Glutamatergic neuron (in vitro differentiated cells): ENCODE measurements at regions not wholly inside any gene's neighbourhood (a gene's known extent, or its start where the extent isn't known, plus 50 kb on each side); places are given as distances from the start of the nearest gene placed in this dataset.

Source experiments
- DNase-seq: peaks from one replicate; pipeline ENCODE4 v3.0.0; 2022
- H3K27ac Mint-ChIP-seq: one replicate; pipeline ENCODE4 v1.8.0; 2020; ENCODE audit warnings: mild to moderate bottlenecking, mixed read lengths, inconsistent platforms; ENCODE audit not compliant: unreplicated experiment
- H3K27me3 Mint-ChIP-seq: one replicate; pipeline ENCODE4 v1.8.0; 2020; ENCODE audit warnings: mild to moderate bottlenecking, moderate library complexity, mixed read lengths, inconsistent platforms; ENCODE audit not compliant: unreplicated experiment
- H3K36me3 Mint-ChIP-seq: one replicate; pipeline ENCODE4 v1.8.0; 2020; ENCODE audit warnings: mild to moderate bottlenecking, mixed read lengths, inconsistent platforms; ENCODE audit not compliant: unreplicated experiment
- H3K4me1 Mint-ChIP-seq: one replicate; pipeline ENCODE4 v1.8.0; 2020; ENCODE audit warnings: mild to moderate bottlenecking, low read depth, mixed read lengths, inconsistent platforms; ENCODE audit not compliant: unreplicated experiment
- H3K4me3 Mint-ChIP-seq: one replicate; pipeline ENCODE4 v1.8.0; 2020; ENCODE audit warnings: mild to moderate bottlenecking, mixed read lengths, inconsistent platforms; ENCODE audit not compliant: unreplicated experiment
- H3K9me3 Mint-ChIP-seq: one replicate; pipeline ENCODE4 v1.8.0; 2020; ENCODE audit warnings: mild to moderate bottlenecking, moderate library complexity, mixed read lengths, inconsistent platforms; ENCODE audit not compliant: unreplicated experiment
- TF ChIP-seq, protein P1 (sequence below): fragments of 200-600 bp; sonication (generic); IDR thresholded peaks from one replicate; pipeline ENCODE4 v1.5.0; 2021; ENCODE audit not compliant: partially characterized antibody, unreplicated experiment

DNA sequence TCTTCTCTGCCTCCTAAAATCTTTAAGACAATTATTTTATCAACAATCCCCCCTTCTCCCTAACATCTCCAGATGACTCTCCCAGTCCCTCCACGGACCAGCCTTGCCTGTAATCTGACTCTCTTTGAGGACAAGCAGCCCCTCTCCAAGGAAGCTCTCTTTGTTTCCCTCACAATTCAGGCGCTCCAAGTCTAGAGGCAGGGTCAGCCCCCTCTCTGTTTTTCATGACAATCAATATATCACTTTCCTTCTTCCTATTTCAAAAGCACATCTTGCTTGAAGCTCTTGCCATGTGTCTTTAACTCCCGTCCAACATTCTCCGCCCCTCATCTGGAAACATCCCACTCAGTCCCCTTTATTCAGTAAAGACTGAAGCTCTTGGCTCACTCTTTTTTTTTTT is 393.4 kb upstream of the SULF2 start:
- peaks cover 5% of the 10 kb centered on the region for H3K4me1 Mint-ChIP-seq
- no peak overlapping the region for H3K4me3 Mint-ChIP-seq
- peaks cover 15% of the 10 kb centered on the region for H3K36me3 Mint-ChIP-seq
- no peaks in the 10 kb centered on the region for H3K27me3 Mint-ChIP-seq
- no peak overlapping the region for H3K27ac Mint-ChIP-seq
- no peak for DNase-seq
- TF ChIP-seq, protein P1, sequence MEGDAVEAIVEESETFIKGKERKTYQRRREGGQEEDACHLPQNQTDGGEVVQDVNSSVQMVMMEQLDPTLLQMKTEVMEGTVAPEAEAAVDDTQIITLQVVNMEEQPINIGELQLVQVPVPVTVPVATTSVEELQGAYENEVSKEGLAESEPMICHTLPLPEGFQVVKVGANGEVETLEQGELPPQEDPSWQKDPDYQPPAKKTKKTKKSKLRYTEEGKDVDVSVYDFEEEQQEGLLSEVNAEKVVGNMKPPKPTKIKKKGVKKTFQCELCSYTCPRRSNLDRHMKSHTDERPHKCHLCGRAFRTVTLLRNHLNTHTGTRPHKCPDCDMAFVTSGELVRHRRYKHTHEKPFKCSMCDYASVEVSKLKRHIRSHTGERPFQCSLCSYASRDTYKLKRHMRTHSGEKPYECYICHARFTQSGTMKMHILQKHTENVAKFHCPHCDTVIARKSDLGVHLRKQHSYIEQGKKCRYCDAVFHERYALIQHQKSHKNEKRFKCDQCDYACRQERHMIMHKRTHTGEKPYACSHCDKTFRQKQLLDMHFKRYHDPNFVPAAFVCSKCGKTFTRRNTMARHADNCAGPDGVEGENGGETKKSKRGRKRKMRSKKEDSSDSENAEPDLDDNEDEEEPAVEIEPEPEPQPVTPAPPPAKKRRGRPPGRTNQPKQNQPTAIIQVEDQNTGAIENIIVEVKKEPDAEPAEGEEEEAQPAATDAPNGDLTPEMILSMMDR: no peak
- no peaks in the 10 kb centered on the region for H3K9me3 Mint-ChIP-seq

DNA sequence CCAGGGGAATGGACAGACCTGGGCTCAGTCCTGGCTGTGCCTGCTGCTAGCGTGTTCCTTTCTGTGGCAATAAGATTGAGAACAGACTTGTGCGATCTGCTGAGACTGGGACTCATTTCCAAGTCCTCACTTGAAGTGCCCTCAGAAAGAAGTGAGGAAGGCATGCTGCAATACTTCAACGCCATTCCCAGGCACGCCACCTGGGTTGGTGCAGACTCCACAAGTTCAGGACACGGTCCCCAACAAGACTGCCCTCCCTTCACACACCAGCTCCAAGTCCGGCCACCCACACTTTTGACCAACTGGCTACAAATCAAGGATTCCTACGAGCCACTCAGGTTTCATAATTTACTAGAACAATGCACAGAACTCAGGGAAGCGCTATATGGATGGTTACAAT is 391.8 kb upstream of the SULF2 start:
- TF ChIP-seq, protein P1: no peak
- no peaks in the 10 kb centered on the region for H3K9me3 Mint-ChIP-seq
- H3K4me3 Mint-ChIP-seq: no peak overlapping the region
- DNase-seq: no peak
- peaks cover 1% of the 10 kb centered on the region for H3K27me3 Mint-ChIP-seq
- H3K36me3 Mint-ChIP-seq: peaks cover 18% of the 10 kb centered on the region
- H3K4me1 Mint-ChIP-seq: peaks cover 5% of the 10 kb centered on the region
- no peak overlapping the region for H3K27ac Mint-ChIP-seq

DNA sequence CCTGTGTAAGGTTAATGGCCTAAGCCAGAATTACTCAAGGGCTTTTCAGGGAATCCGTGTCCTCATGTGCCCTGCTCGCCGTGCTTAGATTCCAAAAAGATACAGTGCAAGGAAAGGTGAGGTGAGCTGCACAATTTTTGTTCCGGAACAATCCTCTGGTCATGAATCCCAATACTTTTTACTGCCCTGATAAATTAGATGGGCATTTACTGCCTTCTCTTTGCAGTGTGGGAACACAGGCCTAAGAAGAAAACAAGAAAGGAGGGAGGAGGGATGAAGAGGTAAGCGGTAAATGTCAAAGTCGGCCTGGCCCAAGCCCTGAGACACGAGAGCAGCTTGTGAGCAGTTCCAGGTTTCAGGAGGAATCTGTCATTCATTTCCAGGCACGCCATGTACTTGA is 390.9 kb upstream of the SULF2 start:
- Mint-ChIP-seq H3K4me1 (peaks cover 10% of the 10 kb centered on the region), H3K27ac (no peak overlapping the region)
- DNase-seq: no peak

DNA sequence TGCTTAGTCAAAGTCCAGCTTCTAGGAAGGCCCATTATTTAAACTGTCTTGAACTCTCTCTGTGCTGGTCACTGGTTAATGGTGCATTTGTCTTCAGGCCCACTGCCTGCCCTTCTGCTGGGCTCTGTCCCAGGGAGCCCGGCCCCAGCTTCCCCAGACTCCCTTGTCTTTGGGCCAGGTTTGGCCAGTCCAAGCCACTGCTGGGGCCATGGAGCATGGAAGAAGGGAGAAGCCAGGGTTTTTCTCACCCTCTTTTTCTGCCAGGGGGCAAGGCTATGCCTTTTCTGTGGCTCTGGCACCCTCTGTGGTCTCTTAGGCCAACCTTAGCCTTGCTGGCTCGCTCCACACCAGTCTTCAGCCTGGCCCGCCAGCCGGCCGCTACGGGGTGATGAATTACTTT is 390.0 kb upstream of the SULF2 start:
- DNase-seq: no peak
- TF ChIP-seq, protein P1: no peak
- no peak overlapping the region for H3K27ac Mint-ChIP-seq
- H3K4me1 Mint-ChIP-seq: peaks cover 10% of the 10 kb centered on the region
- H3K9me3 Mint-ChIP-seq: no peaks in the 10 kb centered on the region
- peaks cover 1% of the 10 kb centered on the region for H3K27me3 Mint-ChIP-seq
- peaks cover 16% of the 10 kb centered on the region for H3K36me3 Mint-ChIP-seq
- H3K4me3 Mint-ChIP-seq: no peak overlapping the region

More for the DNA sequence above, 390.9 kb upstream of the SULF2 start:
- H3K4me3 Mint-ChIP-seq: no peak overlapping the region
- H3K9me3 Mint-ChIP-seq: no peaks in the 10 kb centered on the region
- peaks cover 1% of the 10 kb centered on the region for H3K27me3 Mint-ChIP-seq
- TF ChIP-seq, protein P1: no peak
- peaks cover 18% of the 10 kb centered on the region for H3K36me3 Mint-ChIP-seq

DNA sequence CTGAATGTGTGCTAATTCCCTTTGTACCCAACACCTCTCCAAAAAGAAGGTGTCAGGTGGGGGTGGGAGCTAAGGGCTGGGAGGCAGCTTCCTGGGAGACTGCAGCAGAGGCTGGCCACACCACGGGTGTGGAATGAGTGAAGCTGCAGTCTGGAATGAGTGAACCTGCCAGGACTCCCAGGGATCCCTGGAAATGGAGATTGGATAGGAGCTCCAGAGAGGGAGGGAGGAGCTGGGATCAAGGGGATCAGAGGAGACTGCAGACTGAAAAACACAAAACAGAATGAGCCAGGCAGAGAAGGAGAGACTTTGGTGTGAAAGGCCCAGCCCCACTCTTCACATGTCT is 387.0 kb upstream of the SULF2 start:
- Mint-ChIP-seq H3K4me1 (peaks cover 7% of the 10 kb centered on the region), H3K27me3 (peaks cover 3% of the 10 kb centered on the region), H3K36me3 (peaks cover 8% of the 10 kb centered on the region), H3K4me3 (no peak overlapping the region), H3K9me3 (no peaks in the 10 kb centered on the region), H3K27ac (no peak overlapping the region)
- no peak for DNase-seq
- TF ChIP-seq, protein P1: no peak
